Mammary epithelial cell (primary cell): ENCODE measurements at regions not wholly inside any gene's neighbourhood (a gene's known extent, or its start where the extent isn't known, plus 50 kb on each side); places are given as distances from the start of the nearest gene placed in this dataset.

Experiments used
- EZH2 ChIP-seq: IDR thresholded peaks from 2 replicates; pipeline ENCODE4 v1.6.1; 2012; ENCODE audit warnings: low read length, inconsistent platforms, borderline replicate concordance
- TF ChIP-seq, protein P1 (sequence below), 2 donors: IDR thresholded peaks in 1 of 2; conservative IDR thresholded peaks in 1 of 2; 2 replicates each; pipeline ENCODE4 v1.5.1; 2011 to 2012; ENCODE audit warnings: inconsistent platforms in 2 of 2, low read length in 2 of 2, mild to moderate bottlenecking in 2 of 2, control low read depth in 1 of 2, low read depth in 1 of 2; ENCODE audit not compliant: insufficient read depth in 1 of 2; ENCODE audit errors: extremely low read depth in 1 of 2

DNA sequence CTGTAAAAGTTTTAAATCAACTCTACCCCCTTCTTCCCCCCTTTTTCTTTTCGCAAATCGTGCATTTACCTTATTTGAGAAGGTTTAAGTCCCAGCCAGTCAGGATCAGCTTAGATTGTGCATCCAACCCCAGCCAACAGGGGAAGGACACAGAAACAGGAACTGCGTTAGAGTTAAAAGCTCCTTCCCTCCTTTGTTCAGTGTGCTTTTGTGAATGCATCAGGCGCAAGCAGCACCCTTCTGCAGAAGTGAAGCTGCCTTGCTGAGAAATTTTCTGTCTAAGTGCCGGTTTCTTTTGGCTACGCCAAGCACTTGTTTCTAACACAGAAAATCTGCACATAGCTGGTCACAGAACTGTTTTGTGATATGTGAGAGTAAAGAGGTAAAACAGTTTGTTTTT, 56.2 kb upstream of the PRRC2C start:
- TF ChIP-seq, protein P1, sequence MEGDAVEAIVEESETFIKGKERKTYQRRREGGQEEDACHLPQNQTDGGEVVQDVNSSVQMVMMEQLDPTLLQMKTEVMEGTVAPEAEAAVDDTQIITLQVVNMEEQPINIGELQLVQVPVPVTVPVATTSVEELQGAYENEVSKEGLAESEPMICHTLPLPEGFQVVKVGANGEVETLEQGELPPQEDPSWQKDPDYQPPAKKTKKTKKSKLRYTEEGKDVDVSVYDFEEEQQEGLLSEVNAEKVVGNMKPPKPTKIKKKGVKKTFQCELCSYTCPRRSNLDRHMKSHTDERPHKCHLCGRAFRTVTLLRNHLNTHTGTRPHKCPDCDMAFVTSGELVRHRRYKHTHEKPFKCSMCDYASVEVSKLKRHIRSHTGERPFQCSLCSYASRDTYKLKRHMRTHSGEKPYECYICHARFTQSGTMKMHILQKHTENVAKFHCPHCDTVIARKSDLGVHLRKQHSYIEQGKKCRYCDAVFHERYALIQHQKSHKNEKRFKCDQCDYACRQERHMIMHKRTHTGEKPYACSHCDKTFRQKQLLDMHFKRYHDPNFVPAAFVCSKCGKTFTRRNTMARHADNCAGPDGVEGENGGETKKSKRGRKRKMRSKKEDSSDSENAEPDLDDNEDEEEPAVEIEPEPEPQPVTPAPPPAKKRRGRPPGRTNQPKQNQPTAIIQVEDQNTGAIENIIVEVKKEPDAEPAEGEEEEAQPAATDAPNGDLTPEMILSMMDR (conservative IDR thresholded peaks at IDR 0.05 in 1 of 2, IDR thresholded peaks at IDR 0.05 in 1 of 2; ENCODE audit: extremely low read depth in 1 of 2, insufficient read depth in 1 of 2, low read depth in 1 of 2, low read length in 2 of 2): no peak
- no peak for TF ChIP-seq EZH2
